Upper lobe of left lung (tissue), 6 donors: ENCODE measurements at regions not wholly inside any gene's neighbourhood (a gene's known extent, or its start where the extent isn't known, plus 50 kb on each side); places are given as distances from the start of the nearest gene placed in this dataset.

ENCODE experiments used
- ATAC-seq, 2 donors: fragments of 200-7000 bp; cut with Tn5 transposase; one replicate each; pipeline ENCODE4 v1.9.1; 2022; ENCODE audit warnings: mild to moderate bottlenecking in 2 of 2, moderate library complexity in 2 of 2; ENCODE audit not compliant: low FRiP score in 2 of 2
- DNase-seq, 2 donors: peaks; one replicate each; pipeline ENCODE4 v3.0.0-alpha.2; 2019 to 2020
- H3K27ac ChIP-seq, 4 donors: fragments of 200-600 bp; sonication (generic); one replicate each; pipeline ENCODE4 v1.5.1; 2016 to 2019
- H3K27me3 ChIP-seq, 4 donors: fragments of 200-600 bp; sonication (generic); one replicate each; pipeline ENCODE4 v1.5.1; 2017 to 2019
- H3K36me3 ChIP-seq, 4 donors: fragments of 200-600 bp; sonication (generic); one replicate each; pipeline ENCODE4 v1.5.1; 2016 to 2019
- H3K4me1 ChIP-seq, 4 donors: fragments of 200-600 bp; sonication (generic); one replicate each; pipeline ENCODE4 v1.5.1; 2018 to 2019
- H3K4me3 ChIP-seq, 4 donors: fragments of 200-600 bp; sonication (generic); one replicate each; pipeline ENCODE4 v1.5.1; 2017 to 2019; ENCODE audit warnings: mild to moderate bottlenecking in 2 of 4, moderate library complexity in 1 of 4
- H3K9me3 ChIP-seq, 4 donors: fragments of 200-600 bp; sonication (generic); one replicate each; pipeline ENCODE4 v1.5.1; 2018 to 2019
- EP300 ChIP-seq, 4 donors: sonication (generic); formaldehyde crosslinking; IDR thresholded peaks; one replicate each; pipeline ENCODE4 v1.5.1; 2017; ENCODE audit warnings: antibody characterized with exemption in 4 of 4, control low read depth in 2 of 4
- POLR2A ChIP-seq, 4 donors: fragments of 450-650 bp; IDR thresholded peaks; one replicate each; pipeline ENCODE4 v1.5.1; 2016 to 2017; ENCODE audit warnings: antibody characterized with exemption in 4 of 4, mild to moderate bottlenecking in 2 of 4
- POLR2AphosphoS5 ChIP-seq, 2 donors: sonication (generic); formaldehyde crosslinking; IDR thresholded peaks; one replicate each; pipeline ENCODE4 v1.5.1; 2017; ENCODE audit warnings: antibody characterized with exemption in 2 of 2
- WGBS, 2 donors: methylation state at CpG; one replicate each; pipeline ENCODE4 v1.1.5; 2017 to 2018; 5-methylcytosine and 5-hydroxymethylcytosine counted together
- TF ChIP-seq, protein P1 (sequence below), 6 experiments: fragments of 450-650 bp in 4 of 6; fragments of 200-600 bp in 2 of 6; sonication (generic) in 2 of 6; IDR thresholded peaks; one replicate each; pipeline ENCODE4 v1.5.1; 2016 to 2019; ENCODE audit warnings: antibody characterized with exemption in 6 of 6
- donor health status: DM: no; HTN: no; CAD: no; lungs with moderate emphysema.
- donor health status: DM: no; HTN: yes; CAD: no; lungs with severe emphysema.

DNA sequence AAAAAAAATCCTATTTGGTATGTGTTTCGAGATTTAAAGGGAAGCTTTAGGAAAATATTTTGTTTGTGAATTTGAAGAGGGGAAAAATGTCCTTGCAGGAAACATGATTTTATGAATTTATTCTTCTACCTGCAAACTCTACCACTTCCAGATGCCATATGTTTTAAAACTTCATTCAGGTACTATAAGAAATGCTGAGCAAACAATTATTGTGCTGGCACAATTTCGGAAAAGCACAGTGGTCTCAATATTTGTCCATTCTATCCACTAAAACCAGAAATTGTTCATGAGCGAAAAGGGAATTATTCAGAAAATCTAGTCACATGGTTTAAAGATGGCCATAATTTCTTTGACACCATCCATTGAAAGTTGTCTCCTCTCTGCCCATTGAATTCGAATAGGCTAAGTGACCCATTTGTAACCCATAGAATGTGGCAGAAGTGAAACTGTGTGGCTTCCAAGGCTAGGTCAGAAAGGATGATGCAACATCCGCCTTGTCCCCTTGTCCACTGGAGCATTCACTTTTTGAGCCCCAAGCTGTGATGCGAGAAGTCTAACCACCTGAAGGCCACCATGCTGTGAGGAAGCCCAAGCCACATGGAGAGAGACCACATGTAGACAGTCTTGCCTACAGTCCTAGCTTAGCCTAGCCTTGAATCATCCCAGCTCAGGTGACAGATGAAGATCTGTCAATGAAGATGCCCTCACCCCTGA is 189.8 kb upstream of the PRKCQ start:
- WGBS, 2 donors = 85 to 91% methylated on average over 6 of the region's 6 CpGs
- Histone ChIP-seq H3K4me1 (no peaks in the 10 kb centered on the region), H3K27ac (no peak overlapping the region), H3K27me3 (no peaks in the 10 kb centered on the region), H3K4me3 (no peak overlapping the region), H3K36me3 (no peaks in the 10 kb centered on the region), H3K9me3 (no peaks in the 10 kb centered on the region)
- no peak for TF ChIP-seq POLR2AphosphoS5 (IDR thresholded peaks at IDR 0.05)
- TF ChIP-seq EP300 (IDR thresholded peaks at IDR 0.05) = no peak
- TF ChIP-seq POLR2A (IDR thresholded peaks at IDR 0.05) = no peak
- TF ChIP-seq, protein P1, sequence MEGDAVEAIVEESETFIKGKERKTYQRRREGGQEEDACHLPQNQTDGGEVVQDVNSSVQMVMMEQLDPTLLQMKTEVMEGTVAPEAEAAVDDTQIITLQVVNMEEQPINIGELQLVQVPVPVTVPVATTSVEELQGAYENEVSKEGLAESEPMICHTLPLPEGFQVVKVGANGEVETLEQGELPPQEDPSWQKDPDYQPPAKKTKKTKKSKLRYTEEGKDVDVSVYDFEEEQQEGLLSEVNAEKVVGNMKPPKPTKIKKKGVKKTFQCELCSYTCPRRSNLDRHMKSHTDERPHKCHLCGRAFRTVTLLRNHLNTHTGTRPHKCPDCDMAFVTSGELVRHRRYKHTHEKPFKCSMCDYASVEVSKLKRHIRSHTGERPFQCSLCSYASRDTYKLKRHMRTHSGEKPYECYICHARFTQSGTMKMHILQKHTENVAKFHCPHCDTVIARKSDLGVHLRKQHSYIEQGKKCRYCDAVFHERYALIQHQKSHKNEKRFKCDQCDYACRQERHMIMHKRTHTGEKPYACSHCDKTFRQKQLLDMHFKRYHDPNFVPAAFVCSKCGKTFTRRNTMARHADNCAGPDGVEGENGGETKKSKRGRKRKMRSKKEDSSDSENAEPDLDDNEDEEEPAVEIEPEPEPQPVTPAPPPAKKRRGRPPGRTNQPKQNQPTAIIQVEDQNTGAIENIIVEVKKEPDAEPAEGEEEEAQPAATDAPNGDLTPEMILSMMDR (IDR thresholded peaks at IDR 0.05) = no peak
- no peak for DNase-seq
- ATAC-seq = no peak

DNA sequence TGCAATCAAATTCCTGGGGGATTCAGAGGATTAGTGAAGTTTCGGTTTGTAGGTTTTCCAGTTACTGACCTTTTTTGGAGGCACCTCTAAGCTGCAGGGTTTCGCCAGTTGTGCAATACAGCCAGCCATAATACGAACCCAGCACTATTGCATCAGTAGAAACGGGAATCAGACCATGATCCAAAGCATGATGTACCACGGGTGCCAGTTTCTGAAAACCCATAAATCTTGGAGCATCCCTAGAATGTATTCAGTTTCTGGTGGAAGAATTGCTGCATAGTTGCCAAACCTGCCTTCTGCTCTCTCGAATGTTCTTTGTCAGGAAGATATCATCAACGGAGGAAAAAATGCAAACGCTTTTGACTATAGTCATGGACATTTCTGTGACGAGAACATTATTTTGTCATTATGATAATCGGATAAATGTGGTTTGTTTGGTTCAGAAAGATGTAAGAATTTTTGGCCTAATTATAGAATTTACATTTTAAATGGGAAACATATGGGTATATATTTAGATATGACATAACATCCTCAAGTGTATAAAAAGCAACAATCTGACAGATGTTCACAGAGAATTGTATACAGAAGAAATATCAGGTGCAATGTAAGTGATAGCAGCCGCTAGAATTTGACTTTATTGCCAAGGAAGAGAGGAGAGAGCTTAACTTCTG is 186.2 kb upstream of the PRKCQ start:
- 60 to 63% methylated on average over 11 of the region's 11 CpGs for WGBS, 2 donors
- TF ChIP-seq, protein P1 (IDR thresholded peaks at IDR 0.05) = no peak
- DNase-seq = no peak
- peaks cover 0 to 3% (median 1%) of the 10 kb centered on the region in 4 donors for H3K9me3 ChIP-seq
- peak in 1 of 2 donors; percentile 31 for ATAC-seq
- H3K27ac ChIP-seq = no peak overlapping the region
- H3K36me3 ChIP-seq = no peaks in the 10 kb centered on the region
- no peaks in the 10 kb centered on the region for H3K27me3 ChIP-seq
- H3K4me3 ChIP-seq = no peak overlapping the region
- no peaks in the 10 kb centered on the region for H3K4me1 ChIP-seq

DNA sequence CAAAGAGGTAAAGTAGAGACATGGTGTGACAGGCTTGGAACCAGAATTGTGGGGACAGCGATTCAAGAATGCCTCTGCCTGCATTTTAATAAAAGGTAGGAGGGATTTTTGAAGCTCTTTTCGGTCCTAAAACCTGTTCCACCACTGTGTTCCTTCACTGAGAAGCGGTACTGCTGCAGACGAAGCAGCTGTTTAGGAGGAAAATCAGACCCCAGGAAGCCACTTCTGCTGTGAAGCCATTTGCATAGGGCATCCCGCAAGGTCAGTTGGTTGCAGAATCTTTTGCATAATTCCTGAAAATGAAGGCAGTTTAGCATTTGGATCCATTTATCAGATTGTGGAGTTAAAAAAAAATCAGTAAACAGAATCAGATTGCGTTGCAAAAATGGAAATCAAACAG is 183.3 kb upstream of the PRKCQ start:
- ATAC-seq (no peak), DNase-seq (no peak)
- WGBS, 2 donors = 44 to 49% methylated on average over 6 of the region's 6 CpGs
- no peak for TF ChIP-seq POLR2AphosphoS5 (IDR thresholded peaks at IDR 0.05)
- TF ChIP-seq, protein P1 (IDR thresholded peaks at IDR 0.05) = no peak
- no peak for TF ChIP-seq EP300 (IDR thresholded peaks at IDR 0.05)
- no peak for TF ChIP-seq POLR2A (IDR thresholded peaks at IDR 0.05)
- Histone ChIP-seq H3K27me3 (no peaks in the 10 kb centered on the region), H3K4me3 (no peak overlapping the region), H3K9me3 (peaks cover 0 to 10% (median 7%) of the 10 kb centered on the region in 4 donors), H3K36me3 (no peaks in the 10 kb centered on the region), H3K27ac (no peak overlapping the region), H3K4me1 (no peaks in the 10 kb centered on the region)

DNA sequence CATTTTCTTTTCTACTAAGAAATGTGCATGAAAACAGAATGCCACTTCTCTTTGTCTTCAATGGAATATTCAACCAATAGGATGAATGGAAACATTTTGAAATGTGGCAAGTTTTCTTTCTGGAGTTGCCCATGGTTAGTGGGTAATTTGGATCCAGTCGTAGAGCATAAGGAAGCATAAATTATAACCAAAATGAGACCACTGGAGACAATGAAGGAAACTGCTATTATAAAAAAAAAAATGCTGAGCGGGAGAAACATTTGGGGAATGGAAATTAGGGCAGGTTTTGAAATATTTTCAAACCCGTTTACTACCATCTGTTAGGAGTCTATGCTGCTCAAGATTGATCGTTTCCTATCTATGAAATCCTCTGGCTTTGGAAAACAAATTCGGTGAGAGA is 182.9 kb upstream of the PRKCQ start:
- no peak for DNase-seq
- Histone ChIP-seq H3K27ac (no peak overlapping the region), H3K4me1 (no peaks in the 10 kb centered on the region), H3K27me3 (no peaks in the 10 kb centered on the region), H3K9me3 (peaks cover 0 to 10% (median 7%) of the 10 kb centered on the region in 4 donors), H3K36me3 (no peaks in the 10 kb centered on the region), H3K4me3 (no peak overlapping the region)
- TF ChIP-seq POLR2AphosphoS5 (IDR thresholded peaks at IDR 0.05) (no peak), EP300 (IDR thresholded peaks at IDR 0.05) (no peak), POLR2A (IDR thresholded peaks at IDR 0.05) (no peak)
- TF ChIP-seq, protein P1 (IDR thresholded peaks at IDR 0.05) = no peak
- no peak for ATAC-seq
- 57 to 59% methylated on average over 5 of the region's 5 CpGs for WGBS, 2 donors

DNA sequence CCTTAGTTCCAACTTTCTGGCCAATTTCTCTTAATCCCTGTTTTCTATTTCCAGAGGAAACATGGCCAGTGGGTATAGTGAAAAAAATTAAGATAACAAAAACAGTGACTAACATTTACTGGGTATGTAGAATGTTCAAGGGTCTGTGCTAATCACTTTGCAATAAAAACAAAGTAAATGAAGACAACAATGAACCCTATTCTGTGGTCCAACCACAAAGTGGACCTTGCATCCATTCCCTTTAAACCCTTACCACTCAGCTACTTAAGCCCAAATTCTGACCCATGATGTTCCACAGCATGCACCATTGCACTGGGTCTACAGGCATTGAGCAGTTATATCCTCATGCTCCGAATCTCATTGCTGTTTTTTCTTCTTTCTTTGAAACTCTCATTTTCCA is 179.9 kb upstream of the PRKCQ start:
- no peak for TF ChIP-seq POLR2A (IDR thresholded peaks at IDR 0.05)
- TF ChIP-seq, protein P1 (IDR thresholded peaks at IDR 0.05) = no peak
- H3K4me3 ChIP-seq = no peak overlapping the region
- H3K27ac ChIP-seq = no peak overlapping the region
- ATAC-seq (no peak), DNase-seq (no peak)
- no peaks in the 10 kb centered on the region for H3K36me3 ChIP-seq
- WGBS, 2 donors = 89 to 95% methylated on average over 1 of the region's 1 CpG
- no peaks in the 10 kb centered on the region for H3K4me1 ChIP-seq
- peaks cover 0 to 10% (median 7%) of the 10 kb centered on the region in 4 donors for H3K9me3 ChIP-seq
- no peaks in the 10 kb centered on the region for H3K27me3 ChIP-seq
